SU-DHL-6 (cell line): ENCODE measurements at regions not wholly inside any gene's neighbourhood (a gene's known extent, or its start where the extent isn't known, plus 50 kb on each side); places are given as distances from the start of the nearest gene placed in this dataset.

Experiments
- CTCF ChIP-seq: fragments of 200-600 bp; sonication (generic); IDR thresholded peaks from one replicate; pipeline ENCODE4 v1.5.1; 2017; ENCODE audit warnings: antibody characterized with exemption, mild to moderate bottlenecking, low read length, moderate library complexity; ENCODE audit not compliant: insufficient read depth, poor library complexity, severe bottlenecking
- EZH2phosphoT487 ChIP-seq: fragments of 200-600 bp; sonication (generic), shearing (Covaris generic); conservative IDR thresholded peaks from 2 replicates; pipeline ENCODE4 v1.6.1; 2018; ENCODE audit warnings: mild to moderate bottlenecking, antibody characterized with exemption, low read length, moderate library complexity, mixed read lengths

GRCh38 chr12:77496714-77497113 lies 334.0 kb upstream of the NAV3 start:
- TF ChIP-seq CTCF (no peak), EZH2phosphoT487 (no peak)
